ENCODE measurements at regions not wholly inside any gene's neighbourhood (a gene's known extent, or its start where the extent isn't known, plus 50 kb on each side); places are given as distances from the start of the nearest gene placed in this dataset.
"Not testable (repeated sequence)": the region's sequence is repeated elsewhere in the genome, so short reads cannot be mapped to it uniquely, and the experiment has no call there.

DNA sequence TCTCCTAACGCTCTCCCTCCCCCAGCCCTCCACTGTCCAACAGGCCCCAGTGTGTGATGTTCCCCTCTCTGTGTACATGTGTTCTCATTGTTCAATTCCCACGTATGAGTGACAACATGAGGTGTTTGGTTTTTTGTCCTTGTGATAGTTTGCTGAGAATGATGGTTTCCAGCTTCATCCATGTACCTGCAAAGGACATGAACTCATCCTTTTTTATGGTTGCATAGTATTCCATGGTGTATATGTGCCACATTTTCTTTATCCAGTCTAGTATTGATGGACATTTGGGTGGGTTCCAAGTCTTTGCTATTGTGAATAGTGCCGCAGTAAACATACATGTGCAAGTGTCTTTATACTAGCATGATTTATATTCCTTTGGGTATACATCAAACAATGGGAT is 347.4 kb downstream of the MAGEE1 start:
- H3K4me3 ChIP-seq; H3K27ac ChIP-seq; DNase-seq; ATAC-seq; H3K4me1 ChIP-seq; H3K36me3 ChIP-seq; intact Hi-C loops (cut with DNase I); H3K9me3 ChIP-seq; H3K27me3 ChIP-seq: not testable (repeated sequence)

DNA sequence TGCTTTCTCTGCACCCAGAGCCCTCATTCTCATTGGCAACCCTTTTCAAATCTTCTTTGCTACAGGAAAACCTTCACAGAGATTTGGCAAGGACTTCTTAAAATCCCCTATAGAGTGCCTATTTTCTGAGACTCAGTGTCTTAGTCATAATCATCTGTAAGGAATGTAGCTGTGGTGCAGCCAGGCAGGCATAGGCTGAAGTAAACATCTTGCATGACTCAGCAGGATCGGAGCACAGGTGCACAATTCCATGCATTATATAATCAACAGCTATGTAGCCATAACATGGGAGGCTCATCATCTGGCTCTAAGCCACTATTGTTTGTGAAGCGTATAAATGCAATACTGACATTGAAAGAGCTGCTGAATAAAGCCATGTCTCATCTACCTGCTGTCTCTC is 368.8 kb downstream of the MAGEE1 start:
- TF ChIP-seq, protein P1, sequence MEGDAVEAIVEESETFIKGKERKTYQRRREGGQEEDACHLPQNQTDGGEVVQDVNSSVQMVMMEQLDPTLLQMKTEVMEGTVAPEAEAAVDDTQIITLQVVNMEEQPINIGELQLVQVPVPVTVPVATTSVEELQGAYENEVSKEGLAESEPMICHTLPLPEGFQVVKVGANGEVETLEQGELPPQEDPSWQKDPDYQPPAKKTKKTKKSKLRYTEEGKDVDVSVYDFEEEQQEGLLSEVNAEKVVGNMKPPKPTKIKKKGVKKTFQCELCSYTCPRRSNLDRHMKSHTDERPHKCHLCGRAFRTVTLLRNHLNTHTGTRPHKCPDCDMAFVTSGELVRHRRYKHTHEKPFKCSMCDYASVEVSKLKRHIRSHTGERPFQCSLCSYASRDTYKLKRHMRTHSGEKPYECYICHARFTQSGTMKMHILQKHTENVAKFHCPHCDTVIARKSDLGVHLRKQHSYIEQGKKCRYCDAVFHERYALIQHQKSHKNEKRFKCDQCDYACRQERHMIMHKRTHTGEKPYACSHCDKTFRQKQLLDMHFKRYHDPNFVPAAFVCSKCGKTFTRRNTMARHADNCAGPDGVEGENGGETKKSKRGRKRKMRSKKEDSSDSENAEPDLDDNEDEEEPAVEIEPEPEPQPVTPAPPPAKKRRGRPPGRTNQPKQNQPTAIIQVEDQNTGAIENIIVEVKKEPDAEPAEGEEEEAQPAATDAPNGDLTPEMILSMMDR (IDR thresholded peaks at IDR 0.05), result no peak
- Histone ChIP-seq H3K36me3 (no peaks in the 10 kb centered on the region), H3K4me1 (no peaks in the 10 kb centered on the region), H3K27ac (no peak overlapping the region), H3K4me3 (no peak overlapping the region), H3K9me3 (no peaks in the 10 kb centered on the region), H3K27me3 (no peaks in the 10 kb centered on the region)
- no peak for DNase-seq
- ATAC-seq, result no peak
- intact Hi-C loops (cut with DNase I), result no loop called here

GRCh38 chrX:76802708-76803107 is 375.2 kb downstream of the MAGEE1 start:
- Histone ChIP-seq H3K27ac (no peak overlapping the region), H3K4me1 (no peaks in the 10 kb centered on the region), H3K9me3 (peaks cover 0 to 2% of the 10 kb centered on the region in 2 donors), H3K36me3 (no peaks in the 10 kb centered on the region), H3K27me3 (no peaks in the 10 kb centered on the region), H3K4me3 (no peak overlapping the region)
- DNase-seq (no peak), ATAC-seq (no peak)
- TF ChIP-seq, protein P1 (IDR thresholded peaks at IDR 0.05), result no peak
- intact Hi-C loops (cut with DNase I), result no loop called here

DNA sequence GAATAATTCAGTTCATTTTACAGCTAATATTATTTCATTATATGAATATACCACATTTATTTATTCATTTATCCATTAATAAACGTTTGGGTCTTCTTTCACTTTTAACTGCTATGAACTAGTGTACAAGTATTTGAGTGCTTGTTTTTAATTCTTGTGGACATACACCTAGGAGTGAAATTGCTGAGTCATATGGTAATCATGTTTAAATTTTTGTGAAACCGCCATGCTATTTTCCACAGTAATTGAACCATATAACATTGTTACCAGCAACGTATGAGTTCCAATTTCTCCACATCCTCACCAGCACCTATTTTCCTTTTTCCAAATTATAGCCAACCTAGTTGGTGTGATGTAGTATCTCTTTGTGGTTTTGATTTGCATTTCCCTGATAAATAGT is 388.2 kb downstream of the MAGEE1 start:
- ATAC-seq (no peak), DNase-seq (no peak)
- H3K27me3 ChIP-seq, result no peaks in the 10 kb centered on the region
- TF ChIP-seq, protein P1 (IDR thresholded peaks at IDR 0.05), result no peak
- no peaks in the 10 kb centered on the region for H3K9me3 ChIP-seq
- no peak overlapping the region for H3K4me3 ChIP-seq
- no peaks in the 10 kb centered on the region for H3K4me1 ChIP-seq
- H3K36me3 ChIP-seq, result no peaks in the 10 kb centered on the region
- intact Hi-C loops (cut with DNase I), result no loop called here
- H3K27ac ChIP-seq, result no peak overlapping the region

- H3K36me3 ChIP-seq; DNase-seq; H3K4me1 ChIP-seq; H3K4me3 ChIP-seq; H3K9me3 ChIP-seq; ATAC-seq; intact Hi-C loops (cut with DNase I); H3K27me3 ChIP-seq; H3K27ac ChIP-seq: not testable (repeated sequence)
Measured at GRCh38 chrX:76817279-76817678, 389.8 kb downstream of the MAGEE1 start.

- no peaks in the 10 kb centered on the region for H3K9me3 ChIP-seq
Measured at GRCh38 chrX:76821276-76821675, 393.8 kb downstream of the MAGEE1 start.

More at GRCh38 chrX:76821276-76821675, 393.8 kb downstream of the MAGEE1 start:
- TF ChIP-seq, protein P1 (IDR thresholded peaks at IDR 0.05), result no peak
- Histone ChIP-seq H3K27me3 (no peaks in the 10 kb centered on the region), H3K4me3 (no peak overlapping the region), H3K4me1 (no peaks in the 10 kb centered on the region), H3K27ac (no peak overlapping the region), H3K36me3 (no peaks in the 10 kb centered on the region)
- DNase-seq (no peak), ATAC-seq (no peak)
- intact Hi-C loops (cut with DNase I), result no loop called here
